ENCODE measurements at regions not wholly inside any gene's neighbourhood (a gene's known extent, or its start where the extent isn't known, plus 50 kb on each side); places are given as distances from the start of the nearest gene placed in this dataset.

DNA sequence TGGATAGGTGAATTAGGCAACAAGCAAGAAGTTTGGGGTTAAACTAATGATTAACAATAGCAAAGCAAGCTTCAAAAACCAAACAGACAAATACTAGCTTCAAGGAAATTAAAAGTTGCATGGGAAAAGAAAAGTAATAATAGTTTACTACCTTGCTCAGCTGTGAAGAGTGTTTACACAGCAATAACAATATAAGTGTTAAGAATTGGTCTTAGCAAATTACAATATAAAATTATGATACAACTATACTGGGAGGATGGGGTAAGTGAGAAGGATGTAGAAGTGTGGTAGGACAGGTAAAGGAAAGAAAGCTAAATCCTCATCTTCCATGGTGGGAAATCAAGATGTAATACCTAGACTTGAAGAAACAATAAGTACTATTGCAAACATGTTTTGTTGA, 137.7 kb upstream of the MAFB start:
- Histone ChIP-seq H4K5ac (ENCODE audit: insufficient read length, low read depth, low read length) (no peak overlapping the region), H4K8ac (ENCODE audit: extremely low read depth, insufficient read depth, low read length) (no peak overlapping the region), H3K18ac (ENCODE audit: extremely low read depth, low read length) (no peak overlapping the region), H2BK5ac (ENCODE audit: low read depth, low read length) (no peak overlapping the region), H3K56ac (replicated peaks; ENCODE audit: insufficient read length, low read depth, low read length) (no peak overlapping the region), H3K79me1 (ENCODE audit: low read depth, low read length) (no peaks in the 10 kb centered on the region), H2AFZ (ENCODE audit: low read length) (no peak overlapping the region), H3K23me2 (ENCODE audit: low read depth, low read length) (no peaks in the 10 kb centered on the region), H3K23ac (ENCODE audit: insufficient read length) (no peak overlapping the region), H4K91ac (replicated peaks; ENCODE audit: insufficient read length, low read length) (no peak overlapping the region), H3K4me2 (ENCODE audit: insufficient read depth in 1 of 2, low read depth in 2 of 2, low read length in 2 of 2) (no peak overlapping the region), H3K9ac (replicated peaks in 1 of 4; ENCODE audit: extremely low read depth in 1 of 4, low read depth in 3 of 4, low read length in 3 of 4) (no peak overlapping the region), H3K4me3 (ENCODE audit: extremely low read depth in 1 of 4, insufficient read depth in 2 of 4, low read depth in 3 of 4, low read length in 4 of 4) (no peak overlapping the region), H3K4me1 (replicated peaks in 1 of 4; ENCODE audit: control insufficient read depth in 3 of 4, insufficient read depth in 4 of 4, low read length in 3 of 4) (no peaks in the 10 kb centered on the region), H2BK120ac (replicated peaks; ENCODE audit: low read depth, low read length) (no peak overlapping the region), H4K20me1 (replicated peaks in 1 of 2; ENCODE audit: control insufficient read depth in 1 of 2, insufficient read depth in 2 of 2, low read length in 2 of 2) (no peaks in the 10 kb centered on the region), H2AK5ac (ENCODE audit: low read depth, low read length) (no peak overlapping the region), H2BK20ac (ENCODE audit: low read length) (no peak overlapping the region), H2BK15ac (ENCODE audit: low read length) (no peak overlapping the region), H3K27ac (ENCODE audit: low read depth, low read length) (no peak overlapping the region), H3K4ac (replicated peaks; ENCODE audit: insufficient read length, low read depth, low read length) (no peak overlapping the region), H3K14ac (ENCODE audit: insufficient read length) (no peak overlapping the region), H3K79me2 (ENCODE audit: control insufficient read depth in 1 of 2, insufficient read depth in 2 of 2, low read length in 2 of 2) (no peaks in the 10 kb centered on the region), H3K36me3 (ENCODE audit: control insufficient read depth in 2 of 4, insufficient read depth in 4 of 4, low read length in 3 of 4) (no peaks in the 10 kb centered on the region), H3K27me3 (replicated peaks in 1 of 4; ENCODE audit: control insufficient read depth in 3 of 4, extremely low read depth in 1 of 4, insufficient read depth in 3 of 4, low read length in 3 of 4) (no peaks in the 10 kb centered on the region), H2BK12ac (ENCODE audit: low read depth, low read length) (no peak overlapping the region), H3K9me3 (ENCODE audit: insufficient read depth in 2 of 2, low read depth in 1 of 2, low read length in 1 of 2) (no peaks in the 10 kb centered on the region)
- POLR2A ChIA-PET (ENCODE audit: partially characterized antibody) = no interaction called here
- DNase-seq (ENCODE audit: low read depth in 1 of 2, low spot score in 2 of 2) (no peak), FAIRE-seq (no peak)
- TF ChIP-seq SRF (IDR thresholded peaks at IDR 0.05; ENCODE audit: low read depth, low read length) (no peak), EP300 (IDR thresholded peaks at IDR 0.05; ENCODE audit: borderline replicate concordance in 1 of 2, low read depth in 2 of 2, low read length in 2 of 2) (no peak)
- CTCF ChIA-PET (ENCODE audit: partially characterized antibody) = interaction anchor here (1.0 to 1.4 kb wide), 3 partner anchors 8 to 29 kb away, joined by 3 to 4 read pairs (median 3); no protein-coding TSS in a partner anchor
